EL (cell line): ENCODE measurements at regions not wholly inside any gene's neighbourhood (a gene's known extent, or its start where the extent isn't known, plus 50 kb on each side); places are given as distances from the start of the nearest gene placed in this dataset.
A peak's percentile ranks its signal among the peaks of the same experiment; 100 is the strongest.

Experiments used
- DNase-seq: peaks from one replicate; pipeline ENCODE4 v3.0.0-alpha.2; 2016

- no peak for DNase-seq
Measured at GRCh38 chr4:188867796-188868195, 728.6 kb downstream of the TRIML1 start.

- DNase-seq = no peak
Measured at GRCh38 chr4:188869581-188869980, 730.3 kb downstream of the TRIML1 start.

DNA sequence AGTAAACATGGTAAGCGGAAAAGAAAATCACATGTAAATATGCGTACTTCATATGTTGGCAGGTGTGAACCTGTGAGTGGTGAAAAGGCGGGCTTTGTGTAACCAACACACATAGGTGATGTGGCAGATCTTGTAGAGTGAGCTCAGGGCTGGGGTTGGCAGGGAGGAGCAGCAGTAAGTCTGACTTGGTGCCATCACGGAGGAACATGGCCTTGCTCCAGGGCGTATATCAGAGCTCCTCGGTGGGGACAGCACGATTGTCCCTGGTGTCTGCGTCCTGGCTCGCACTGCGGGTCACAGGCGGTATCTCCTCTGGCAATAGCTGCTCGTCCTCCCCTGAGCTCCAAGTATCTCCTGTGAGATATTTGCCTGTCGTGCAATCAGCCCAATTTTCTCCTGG, 733.6 kb downstream of the TRIML1 start:
- no peak for DNase-seq

- DNase-seq = no peak
Measured at GRCh38 chr4:188876881-188877280, 737.6 kb downstream of the TRIML1 start.

- no peak for DNase-seq
Measured at GRCh38 chr4:188879598-188879997, 740.4 kb downstream of the TRIML1 start.

- DNase-seq = no peak
Measured at GRCh38 chr4:188887905-188888304, 748.7 kb downstream of the TRIML1 start.

- no peak for DNase-seq
Measured at GRCh38 chr4:188892837-188893236, 753.6 kb downstream of the TRIML1 start.

DNA sequence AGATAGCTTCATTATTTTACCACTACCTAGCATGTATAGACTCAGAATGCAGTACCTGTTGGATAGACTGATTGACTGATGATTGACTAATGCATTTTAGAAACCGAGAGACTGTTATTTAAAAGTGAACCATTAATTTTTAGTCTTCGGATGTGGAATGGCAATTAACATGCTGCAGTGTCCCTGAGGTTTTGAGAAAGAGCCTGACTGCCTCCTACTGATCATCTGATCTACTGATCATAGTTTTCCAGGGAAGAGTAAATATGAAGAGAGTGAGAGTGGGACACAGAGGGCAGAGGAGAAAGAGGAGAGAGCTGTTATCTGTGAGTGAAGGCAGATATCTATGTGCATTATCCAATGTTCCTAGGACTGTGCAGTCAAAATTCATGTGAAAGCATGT, 764.7 kb downstream of the TRIML1 start:
- DNase-seq = no peak

- DNase-seq = no peak
Measured at GRCh38 chr4:188904617-188905016, 765.4 kb downstream of the TRIML1 start.

- no peak for DNase-seq
Measured at GRCh38 chr4:188905248-188905647, 766.0 kb downstream of the TRIML1 start.

GRCh38 chr4:188911199-188911598, 772.0 kb downstream of the TRIML1 start:
- DNase-seq = no peak

DNA sequence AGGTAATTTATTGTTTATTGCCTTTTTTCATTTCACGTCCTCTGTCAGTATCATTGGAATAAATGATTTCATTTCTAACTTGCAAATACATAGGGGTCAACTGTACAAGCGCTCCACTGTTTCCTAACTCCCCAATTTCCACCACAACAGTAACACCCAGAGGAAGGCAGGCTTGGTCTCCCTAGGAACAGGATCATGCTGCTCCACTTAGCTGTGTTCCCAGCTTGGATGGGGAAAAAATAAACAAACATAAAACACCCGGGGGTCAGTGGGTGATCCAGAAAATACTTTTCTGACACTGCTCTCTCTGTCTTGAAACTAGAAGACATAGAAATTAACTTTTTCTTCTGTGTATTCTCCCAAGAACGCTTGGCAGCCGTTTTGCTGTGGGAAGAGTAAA, 772.5 kb downstream of the TRIML1 start:
- no peak for DNase-seq

GRCh38 chr4:188915175-188915574, 775.9 kb downstream of the TRIML1 start:
- DNase-seq = no peak

DNA sequence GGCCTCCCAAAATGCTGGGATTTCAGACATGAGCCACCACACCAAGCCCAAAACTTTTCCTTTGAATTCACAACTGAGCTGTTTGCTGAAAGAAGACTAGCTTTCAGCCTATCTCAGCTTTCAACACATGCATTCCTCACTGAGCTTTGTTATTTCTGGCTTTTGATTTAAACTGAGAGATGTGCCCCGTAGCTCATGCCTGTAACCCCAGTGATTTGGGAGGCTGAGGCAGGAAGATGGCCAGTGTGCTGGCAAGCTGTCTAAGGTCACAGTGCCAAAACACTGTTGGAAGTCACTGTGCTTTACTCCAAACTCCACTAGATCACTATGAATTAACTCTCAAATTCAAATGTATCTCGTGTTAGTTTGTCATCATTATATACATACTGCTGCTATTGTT, 779.5 kb downstream of the TRIML1 start:
- DNase-seq = no peak

DNA sequence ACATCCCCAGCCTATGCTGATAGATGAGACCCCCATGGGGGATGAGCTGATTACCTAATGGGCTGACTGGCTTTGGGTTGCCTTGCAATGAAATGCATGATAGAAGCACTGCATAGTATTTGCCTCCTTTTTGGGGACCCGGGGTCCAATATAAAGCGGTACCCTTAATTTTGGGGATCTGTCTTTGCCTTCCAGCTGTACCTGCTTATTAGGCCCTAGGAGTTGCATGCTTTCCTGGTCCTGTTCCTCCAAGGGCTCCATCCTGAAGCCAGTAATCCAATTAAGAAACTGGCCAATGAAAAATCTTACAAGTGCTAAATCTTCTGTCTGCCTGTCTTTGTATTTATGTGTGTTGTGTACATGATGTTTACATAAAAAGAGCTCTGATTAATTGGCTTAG, 791.6 kb downstream of the TRIML1 start:
- no peak for DNase-seq

GRCh38 chr4:188934320-188934962, 795.2 kb downstream of the TRIML1 start:
- DNase-seq = peak; percentile 66

- peak; percentile 88 for DNase-seq
Measured at GRCh38 chr4:188941524-188942119, 802.4 kb downstream of the TRIML1 start.

DNA sequence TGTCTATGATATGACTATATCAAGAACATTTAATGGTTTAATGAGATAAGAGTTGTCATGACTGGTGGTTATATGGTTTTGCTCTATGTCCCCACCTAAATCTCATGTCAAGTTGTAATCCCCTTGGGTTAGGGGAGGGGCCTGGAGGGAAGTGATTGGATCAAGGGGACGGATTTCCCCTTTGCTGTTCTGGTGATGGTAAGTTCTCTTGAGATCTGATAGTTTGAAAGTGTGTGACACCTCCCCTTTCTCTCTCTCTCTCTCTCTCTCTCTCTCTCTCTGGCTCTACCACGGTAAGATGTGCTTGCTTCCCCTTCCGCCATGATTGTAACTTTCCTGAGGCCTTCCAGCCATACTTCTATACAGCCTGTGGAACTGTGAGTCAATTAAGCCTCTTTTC, 803.4 kb downstream of the TRIML1 start:
- no peak for DNase-seq

- no peak for DNase-seq
Measured at GRCh38 chr4:188949596-188949995, 810.4 kb downstream of the TRIML1 start.

- no peak for DNase-seq
Measured at GRCh38 chr4:188955066-188955465, 815.8 kb downstream of the TRIML1 start.

DNA sequence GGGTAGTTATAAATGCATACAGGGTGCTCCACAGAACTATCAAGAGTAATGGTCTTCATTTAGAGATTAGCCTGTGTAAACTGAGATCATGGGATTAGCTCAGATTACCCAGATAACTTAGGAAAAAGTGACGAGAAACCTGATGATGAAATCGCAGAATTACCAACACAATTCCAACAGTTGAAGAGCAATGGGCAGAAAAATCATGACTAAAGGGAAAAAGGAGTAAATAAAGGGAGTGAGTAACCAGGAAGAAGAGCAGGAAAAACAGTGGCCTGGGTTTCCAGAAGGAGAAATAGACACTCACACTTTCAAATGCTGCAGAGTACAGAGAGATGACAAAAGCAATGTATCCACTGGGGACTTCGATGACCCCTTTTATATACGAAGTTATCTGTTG, 817.3 kb downstream of the TRIML1 start:
- DNase-seq = no peak

DNA sequence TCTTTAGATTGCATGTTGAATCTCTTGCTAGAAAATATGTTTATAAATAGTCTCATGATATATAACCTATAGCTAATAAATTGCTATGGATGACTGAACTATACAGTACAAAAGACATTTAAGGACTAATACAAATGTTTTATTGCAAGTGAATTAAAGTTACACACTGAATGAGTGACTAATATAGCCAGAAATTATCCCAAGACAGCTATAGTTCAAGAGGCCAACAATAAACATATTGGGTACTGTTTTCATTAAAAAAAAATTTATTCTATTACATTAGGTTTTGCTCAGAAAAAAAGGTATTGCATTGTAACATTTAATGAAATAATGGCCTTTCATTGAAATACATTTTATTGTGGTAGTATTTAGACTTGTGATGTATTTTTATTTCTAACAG, 819.1 kb downstream of the TRIML1 start:
- no peak for DNase-seq

DNA sequence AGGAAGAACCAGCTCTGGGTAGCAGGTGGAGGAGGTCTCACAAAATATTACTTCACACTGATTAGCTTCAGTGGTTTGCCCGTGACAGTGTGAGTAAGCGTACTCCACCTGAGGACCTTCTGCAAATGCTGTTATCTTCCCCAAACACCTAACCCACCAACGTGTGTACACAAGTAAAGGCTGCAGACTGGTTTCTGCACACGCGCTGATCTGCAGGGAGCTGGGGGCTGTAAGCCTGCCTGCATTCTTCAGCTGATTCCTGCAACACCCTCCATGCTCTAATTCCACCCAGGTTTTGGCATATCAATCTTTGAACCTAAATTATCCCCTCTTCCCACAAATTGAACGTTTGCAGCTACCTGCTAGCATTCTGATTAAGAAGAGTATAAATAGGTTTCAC, 820.2 kb downstream of the TRIML1 start:
- DNase-seq = no peak

DNA sequence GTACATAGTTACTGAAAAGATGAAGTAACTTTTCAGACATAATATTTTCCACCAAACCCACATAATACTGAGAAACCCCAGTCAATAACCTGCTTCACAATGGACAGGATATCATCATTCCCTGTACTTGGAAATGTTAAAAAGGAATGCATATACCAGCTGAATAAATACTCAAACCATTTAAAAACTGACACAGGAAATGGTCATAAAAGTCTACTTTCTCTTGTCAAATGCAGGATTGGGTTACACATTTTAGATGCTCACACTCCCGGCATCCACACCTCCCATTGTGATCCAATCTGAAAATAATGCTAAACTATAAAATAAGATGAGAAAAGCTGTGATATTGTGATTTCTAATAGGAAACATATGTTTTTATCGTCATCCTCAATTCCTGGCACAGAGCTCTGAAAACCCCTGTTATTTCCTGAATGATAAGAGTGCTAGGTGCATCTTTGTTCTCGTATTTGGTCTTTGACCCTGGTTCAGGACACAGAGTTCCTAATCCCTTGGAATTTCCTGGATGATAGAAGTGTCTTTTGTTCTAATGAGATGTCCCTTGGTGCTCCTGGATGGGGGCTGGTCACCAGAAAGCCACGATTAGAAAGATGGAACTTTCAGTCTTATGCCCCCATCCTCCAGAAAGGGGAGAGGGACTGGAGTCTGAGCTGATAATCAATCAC, 821.3 kb downstream of the TRIML1 start:
- peak; percentile 44 for DNase-seq

DNA sequence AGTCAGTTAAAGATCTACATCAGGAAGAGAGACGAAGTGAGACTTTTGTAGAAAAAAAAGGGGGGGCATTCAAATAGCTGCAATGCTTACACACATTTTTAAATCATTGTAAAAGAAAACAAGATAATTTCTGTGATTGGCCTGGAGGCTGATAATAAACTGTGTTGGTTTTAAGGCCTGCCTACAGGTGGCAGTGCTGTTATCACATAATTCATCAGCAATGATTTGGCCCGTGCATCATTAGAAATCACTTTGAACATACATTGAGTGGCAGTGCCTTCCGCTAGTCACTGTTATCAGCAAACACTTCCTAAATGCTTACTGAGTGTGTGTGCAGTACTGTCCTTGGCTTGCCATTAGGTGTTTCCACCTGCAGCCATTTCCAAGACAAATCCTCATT, 831.9 kb downstream of the TRIML1 start:
- DNase-seq = peak; percentile 15
